Sigmoid colon (tissue), 6 donors: ENCODE measurements at regions not wholly inside any gene's neighbourhood (a gene's known extent, or its start where the extent isn't known, plus 50 kb on each side); places are given as distances from the start of the nearest gene placed in this dataset.
A peak's percentile ranks its signal among the peaks of the same experiment; 100 is the strongest.
"Not testable (repeated sequence)": the region's sequence is repeated elsewhere in the genome, so short reads cannot be mapped to it uniquely, and the experiment has no call there.

Source experiments
- DNase-seq: peaks from one replicate; pipeline ENCODE4 v3.0.0-alpha.2; 2019
- H3K27ac ChIP-seq, 4 donors: fragments of 200-600 bp; sonication (generic); one replicate each; pipeline ENCODE4 v1.5.1; 2016 to 2019; ENCODE audit warnings: mild to moderate bottlenecking in 1 of 4
- H3K27me3 ChIP-seq, 3 donors: fragments of 200-600 bp; sonication (generic); one replicate each; pipeline ENCODE4 v1.5.1; 2019; ENCODE audit warnings: mild to moderate bottlenecking in 1 of 3
- H3K36me3 ChIP-seq, 4 donors: fragments of 200-600 bp; sonication (generic); one replicate each; pipeline ENCODE4 v1.5.1; 2016 to 2019
- H3K4me1 ChIP-seq, 4 donors: fragments of 200-600 bp; sonication (generic); one replicate each; pipeline ENCODE4 v1.5.1; 2017 to 2019
- H3K4me3 ChIP-seq, 4 donors: fragments of 200-600 bp; sonication (generic); one replicate each; pipeline ENCODE4 v1.5.1; 2017 to 2019; ENCODE audit warnings: mild to moderate bottlenecking in 2 of 4, moderate library complexity in 1 of 4
- H3K9me3 ChIP-seq, 4 donors: fragments of 200-600 bp in 3 of 4; sonication (generic) in 3 of 4; one replicate each; pipeline versions ENCODE4 v1.5.1 to v1.6.1; 2013 to 2019
- CTCF ChIP-seq, 4 experiments: fragments of 450-650 bp in 3 of 4; fragments of 200-600 bp in 1 of 4; IDR thresholded peaks; one replicate each; pipeline ENCODE4 v1.5.1; 2016 to 2019; ENCODE audit warnings: antibody characterized with exemption in 4 of 4, mild to moderate bottlenecking in 3 of 4, moderate library complexity in 2 of 4
- EP300 ChIP-seq, 4 donors: sonication (generic); formaldehyde crosslinking; IDR thresholded peaks; one replicate each; pipeline ENCODE4 v1.6.1; 2017; ENCODE audit warnings: antibody characterized with exemption in 4 of 4
- POLR2A ChIP-seq, 2 donors: fragments of 450-650 bp; IDR thresholded peaks; one replicate each; pipeline ENCODE4 v1.6.1; 2016; ENCODE audit warnings: antibody characterized with exemption in 2 of 2, mild to moderate bottlenecking in 2 of 2, moderate library complexity in 2 of 2
- POLR2AphosphoS5 ChIP-seq, 4 donors: sonication (generic); formaldehyde crosslinking; IDR thresholded peaks; one replicate each; pipeline ENCODE4 v1.6.1; 2017; ENCODE audit warnings: antibody characterized with exemption in 4 of 4
- WGBS, 2 donors: extraction: QIAGEN DNeasy Blood & Tissue Kit; methylation state at CpG; one replicate each; pipeline ENCODE4 v1.1.7; 2013; 5-methylcytosine and 5-hydroxymethylcytosine counted together
- intact Hi-C: fragments of 100-400 bp; cut with DNase I; formaldehyde crosslinking; loops from one replicate; pipeline ENCODE4 v1.15.1; 2023
- donor health status: healthy with polysubstance abuse.
- donor health status: healthy.

DNA sequence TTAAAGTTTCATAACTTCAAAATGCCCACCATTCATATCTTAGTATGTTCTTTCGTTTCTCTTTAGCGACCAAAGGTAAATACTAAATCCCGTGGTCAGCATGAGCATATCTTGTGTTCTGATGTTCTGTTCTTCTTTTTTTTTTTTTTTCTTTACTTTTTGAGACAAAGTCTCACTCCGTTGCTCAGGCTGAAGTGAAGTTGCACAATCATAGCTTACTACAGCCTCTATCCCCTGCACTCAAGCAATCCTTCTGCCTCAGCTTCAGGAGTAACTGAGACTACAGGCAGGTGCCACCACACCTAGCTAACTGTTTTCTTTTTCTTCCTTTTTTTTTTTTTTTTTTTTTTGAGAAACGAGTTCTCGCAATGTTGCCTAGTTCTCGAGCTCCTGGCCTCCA, 60.9 kb upstream of the ATP12A start:
- Histone ChIP-seq H3K27ac (no peak overlapping the region), H3K4me3 (no peak overlapping the region), H3K9me3 (no peaks in the 10 kb centered on the region), H3K27me3 (no peaks in the 10 kb centered on the region), H3K36me3 (no peaks in the 10 kb centered on the region), H3K4me1 (no peaks in the 10 kb centered on the region)
- TF ChIP-seq POLR2AphosphoS5 (IDR thresholded peaks at IDR 0.05) (no peak), POLR2A (IDR thresholded peaks at IDR 0.05) (no peak), CTCF (IDR thresholded peaks at IDR 0.05) (no peak), EP300 (IDR thresholded peaks at IDR 0.05) (no peak)
- intact Hi-C loops, result no loop called here
- DNase-seq, result no peak
- WGBS, 2 donors, result 75 to 80% methylated on average over 7 of the region's 7 CpGs

DNA sequence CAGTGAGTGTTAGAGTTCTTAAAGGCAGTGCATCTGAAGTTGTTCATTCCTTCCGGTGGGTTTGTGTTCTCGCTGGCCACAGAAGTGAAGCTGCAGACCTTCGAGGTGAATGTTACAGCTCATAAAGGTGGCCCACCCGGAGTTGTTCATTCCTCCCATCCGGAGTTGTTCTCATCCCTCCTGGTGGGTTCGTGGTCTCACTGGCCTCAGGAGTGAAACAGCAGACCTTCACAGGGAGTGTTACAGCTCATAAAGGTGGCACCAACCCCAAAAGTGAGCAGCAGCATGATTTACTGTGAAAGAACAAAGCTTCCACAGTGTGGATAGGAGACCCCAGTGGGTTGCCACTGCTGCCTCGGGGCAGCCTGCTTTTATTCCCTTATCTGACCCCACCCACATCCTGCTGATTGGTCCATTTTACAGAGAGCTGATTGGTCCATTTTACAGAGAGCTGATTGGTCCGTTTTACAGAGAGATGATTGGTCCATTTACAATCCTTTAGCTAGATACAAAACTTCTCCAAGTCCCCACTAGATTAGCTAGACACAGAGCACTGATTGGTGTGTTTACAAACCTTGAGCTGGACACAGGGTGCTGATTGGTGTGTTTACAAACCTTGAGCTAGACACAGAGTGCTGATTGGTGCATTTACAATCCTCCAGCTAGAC, 57.6 kb upstream of the ATP12A start:
- H3K27ac ChIP-seq, DNase-seq, H3K27me3 ChIP-seq, H3K4me1 ChIP-seq, H3K4me3 ChIP-seq, intact Hi-C loops, H3K9me3 ChIP-seq, H3K36me3 ChIP-seq: not testable (repeated sequence)
- WGBS, 2 donors, result 89 to 95% methylated on average over 8 of the region's 8 CpGs

DNA sequence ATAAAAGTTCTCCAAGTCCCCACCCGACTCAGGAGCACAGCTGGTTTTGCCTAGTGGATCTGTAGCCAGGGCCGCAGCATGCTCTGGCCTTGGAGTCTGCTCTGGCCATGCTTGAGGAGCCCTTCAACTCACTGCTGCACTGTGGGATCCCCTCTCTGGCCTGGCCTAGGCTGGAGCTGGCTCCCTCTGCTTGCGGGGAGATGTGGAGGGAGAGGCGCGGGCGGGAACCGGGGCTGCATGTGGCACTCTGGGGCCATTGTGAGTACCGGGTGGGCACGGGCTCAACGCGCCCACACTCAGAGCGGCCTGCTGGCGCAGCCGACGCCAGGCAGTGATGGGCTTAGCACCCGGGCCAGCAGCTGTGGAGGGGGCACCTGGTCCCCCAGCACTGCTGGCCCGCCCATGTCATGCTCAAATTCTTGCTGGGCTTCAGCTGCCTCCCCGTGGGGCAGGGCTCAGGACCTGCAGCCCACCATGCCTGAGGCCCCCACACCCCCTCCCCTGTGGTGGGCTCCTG, 57.0 kb upstream of the ATP12A start:
- intact Hi-C loops, result no loop called here
- Histone ChIP-seq H3K27ac (no peak overlapping the region), H3K9me3 (no peaks in the 10 kb centered on the region), H3K36me3 (no peaks in the 10 kb centered on the region), H3K4me3 (no peak overlapping the region), H3K27me3 (no peaks in the 10 kb centered on the region), H3K4me1 (no peaks in the 10 kb centered on the region)
- WGBS, 2 donors, result 97% methylated on average over 18 of the region's 18 CpGs
- TF ChIP-seq POLR2A (IDR thresholded peaks at IDR 0.05), result no peak
- TF ChIP-seq CTCF (IDR thresholded peaks at IDR 0.05), result no peak
- TF ChIP-seq EP300 (IDR thresholded peaks at IDR 0.05), result no peak
- TF ChIP-seq POLR2AphosphoS5 (IDR thresholded peaks at IDR 0.05), result no peak
- DNase-seq, result no peak

DNA sequence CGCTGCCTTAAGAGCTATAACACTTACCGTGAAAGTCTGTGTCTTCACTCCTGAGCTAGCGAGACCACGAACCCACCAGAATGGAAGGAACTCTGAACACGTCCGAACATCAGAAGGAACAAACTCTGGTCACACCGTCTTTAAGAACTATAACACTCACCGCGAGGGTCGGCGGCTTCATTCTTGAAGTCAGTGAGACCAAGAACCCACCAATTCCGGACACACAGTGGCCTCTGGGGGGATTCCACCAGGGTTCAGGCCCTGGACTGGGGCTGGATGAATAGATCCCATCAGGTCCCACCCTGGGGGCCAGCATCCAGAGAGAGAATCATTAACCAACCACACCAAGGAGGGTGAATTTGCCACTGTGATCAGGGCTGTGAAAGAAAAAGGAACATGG, 55.8 kb upstream of the ATP12A start:
- Histone ChIP-seq H3K27ac (peak overlapping the region; percentile 20 to 51 (median 38)), H3K27me3 (no peaks in the 10 kb centered on the region), H3K4me3 (no peak overlapping the region), H3K9me3 (no peaks in the 10 kb centered on the region), H3K36me3 (no peaks in the 10 kb centered on the region), H3K4me1 (no peaks in the 10 kb centered on the region)
- WGBS, 2 donors, result 91 to 97% methylated on average over 12 of the region's 12 CpGs
- intact Hi-C loops, result no loop called here
- no peak for DNase-seq
- TF ChIP-seq CTCF (IDR thresholded peaks at IDR 0.05) (no peak), POLR2A (IDR thresholded peaks at IDR 0.05) (no peak), EP300 (IDR thresholded peaks at IDR 0.05) (no peak), POLR2AphosphoS5 (IDR thresholded peaks at IDR 0.05) (no peak)

GRCh38 chr13:24624801-24625231, 55.4 kb upstream of the ATP12A start:
- Histone ChIP-seq H3K27me3 (no peaks in the 10 kb centered on the region), H3K36me3 (no peaks in the 10 kb centered on the region), H3K4me3 (no peak overlapping the region), H3K4me1 (no peaks in the 10 kb centered on the region), H3K9me3 (no peaks in the 10 kb centered on the region), H3K27ac (peak overlapping the region; percentile 20 to 51 (median 38))
- TF ChIP-seq POLR2AphosphoS5 (IDR thresholded peaks at IDR 0.05), result peak in 3 of 4 donors; percentile 38 to 77 (median 77)
- TF ChIP-seq POLR2A (IDR thresholded peaks at IDR 0.05), result no peak
- TF ChIP-seq CTCF (IDR thresholded peaks at IDR 0.05), result no peak
- no peak for TF ChIP-seq EP300 (IDR thresholded peaks at IDR 0.05)
- intact Hi-C loops, result no loop called here
- 82 to 89% methylated on average over 7 of the region's 7 CpGs for WGBS, 2 donors
- DNase-seq, result peak; percentile 74
